Sigmoid colon (tissue), 6 donors: ENCODE measurements at regions not wholly inside any gene's neighbourhood (a gene's known extent, or its start where the extent isn't known, plus 50 kb on each side); places are given as distances from the start of the nearest gene placed in this dataset.
A peak's percentile ranks its signal among the peaks of the same experiment; 100 is the strongest.

Experiments
- DNase-seq: peaks from one replicate; pipeline ENCODE4 v3.0.0-alpha.2; 2019
- H3K27ac ChIP-seq, 4 donors: fragments of 200-600 bp; sonication (generic); one replicate each; pipeline ENCODE4 v1.5.1; 2016 to 2019; ENCODE audit warnings: mild to moderate bottlenecking in 1 of 4
- H3K27me3 ChIP-seq, 3 donors: fragments of 200-600 bp; sonication (generic); one replicate each; pipeline ENCODE4 v1.5.1; 2019; ENCODE audit warnings: mild to moderate bottlenecking in 1 of 3
- H3K36me3 ChIP-seq, 4 donors: fragments of 200-600 bp; sonication (generic); one replicate each; pipeline ENCODE4 v1.5.1; 2016 to 2019
- H3K4me1 ChIP-seq, 4 donors: fragments of 200-600 bp; sonication (generic); one replicate each; pipeline ENCODE4 v1.5.1; 2017 to 2019
- H3K4me3 ChIP-seq, 4 donors: fragments of 200-600 bp; sonication (generic); one replicate each; pipeline ENCODE4 v1.5.1; 2017 to 2019; ENCODE audit warnings: mild to moderate bottlenecking in 2 of 4, moderate library complexity in 1 of 4
- H3K9me3 ChIP-seq, 4 donors: fragments of 200-600 bp in 3 of 4; sonication (generic) in 3 of 4; one replicate each; pipeline versions ENCODE4 v1.5.1 to v1.6.1; 2013 to 2019
- CTCF ChIP-seq, 4 experiments: fragments of 450-650 bp in 3 of 4; fragments of 200-600 bp in 1 of 4; IDR thresholded peaks; one replicate each; pipeline ENCODE4 v1.5.1; 2016 to 2019; ENCODE audit warnings: antibody characterized with exemption in 4 of 4, mild to moderate bottlenecking in 3 of 4, moderate library complexity in 2 of 4
- EP300 ChIP-seq, 4 donors: sonication (generic); formaldehyde crosslinking; IDR thresholded peaks; one replicate each; pipeline ENCODE4 v1.6.1; 2017; ENCODE audit warnings: antibody characterized with exemption in 4 of 4
- POLR2A ChIP-seq, 2 donors: fragments of 450-650 bp; IDR thresholded peaks; one replicate each; pipeline ENCODE4 v1.6.1; 2016; ENCODE audit warnings: antibody characterized with exemption in 2 of 2, mild to moderate bottlenecking in 2 of 2, moderate library complexity in 2 of 2
- POLR2AphosphoS5 ChIP-seq, 4 donors: sonication (generic); formaldehyde crosslinking; IDR thresholded peaks; one replicate each; pipeline ENCODE4 v1.6.1; 2017; ENCODE audit warnings: antibody characterized with exemption in 4 of 4
- WGBS, 2 donors: extraction: QIAGEN DNeasy Blood & Tissue Kit; methylation state at CpG; one replicate each; pipeline ENCODE4 v1.1.7; 2013; 5-methylcytosine and 5-hydroxymethylcytosine counted together
- intact Hi-C: fragments of 100-400 bp; cut with DNase I; formaldehyde crosslinking; loops from one replicate; pipeline ENCODE4 v1.15.1; 2023
- donor health status: healthy with polysubstance abuse.
- donor health status: healthy.

- no peaks in the 10 kb centered on the region for H3K36me3 ChIP-seq
- intact Hi-C loops = no loop called here
- no peaks in the 10 kb centered on the region for H3K9me3 ChIP-seq
- peaks cover 0 to 47% (median 43%) of the 10 kb centered on the region in 4 donors for H3K4me1 ChIP-seq
- WGBS, 2 donors = 37 to 68% methylated on average over 7 of the region's 7 CpGs
- H3K27me3 ChIP-seq = no peaks in the 10 kb centered on the region
- peak overlapping the region in 1 of 4 donors; percentile 39 for H3K27ac ChIP-seq
- H3K4me3 ChIP-seq = no peak overlapping the region
- no peak for TF ChIP-seq POLR2A (IDR thresholded peaks at IDR 0.05)
- TF ChIP-seq CTCF (IDR thresholded peaks at IDR 0.05) = no peak
- TF ChIP-seq POLR2AphosphoS5 (IDR thresholded peaks at IDR 0.05) = no peak
- no peak for TF ChIP-seq EP300 (IDR thresholded peaks at IDR 0.05)
- no peak for DNase-seq
Measured at GRCh38 chr18:10141559-10141958, 227.7 kb downstream of the VAPA start.

- no peaks in the 10 kb centered on the region for H3K36me3 ChIP-seq
- no peaks in the 10 kb centered on the region for H3K9me3 ChIP-seq
- no peak for TF ChIP-seq POLR2A (IDR thresholded peaks at IDR 0.05)
- no peak for TF ChIP-seq CTCF (IDR thresholded peaks at IDR 0.05)
- TF ChIP-seq EP300 (IDR thresholded peaks at IDR 0.05) = no peak
- TF ChIP-seq POLR2AphosphoS5 (IDR thresholded peaks at IDR 0.05) = no peak
- peaks cover 0 to 47% (median 43%) of the 10 kb centered on the region in 4 donors for H3K4me1 ChIP-seq
- DNase-seq = no peak
- no peaks in the 10 kb centered on the region for H3K27me3 ChIP-seq
- peak overlapping the region in 2 of 4 donors; percentile 8 to 39 for H3K27ac ChIP-seq
- no peak overlapping the region for H3K4me3 ChIP-seq
- WGBS, 2 donors = 90 to 91% methylated on average over 7 of the region's 7 CpGs
- intact Hi-C loops = no loop called here
Measured at GRCh38 chr18:10142056-10142455, 228.2 kb downstream of the VAPA start.

GRCh38 chr18:10142496-10143160 lies 228.8 kb downstream of the VAPA start:
- Histone ChIP-seq H3K4me3 (no peak overlapping the region), H3K4me1 (peaks cover 0 to 47% (median 43%) of the 10 kb centered on the region in 4 donors), H3K36me3 (no peaks in the 10 kb centered on the region), H3K27ac (peak overlapping the region in 2 of 4 donors; percentile 8 to 39), H3K27me3 (no peaks in the 10 kb centered on the region), H3K9me3 (no peaks in the 10 kb centered on the region)
- intact Hi-C loops = no loop called here
- TF ChIP-seq POLR2AphosphoS5 (IDR thresholded peaks at IDR 0.05) (no peak), CTCF (IDR thresholded peaks at IDR 0.05) (no peak), EP300 (IDR thresholded peaks at IDR 0.05) (no peak), POLR2A (IDR thresholded peaks at IDR 0.05) (no peak)
- WGBS, 2 donors = 77 to 79% methylated on average over 14 of the region's 14 CpGs
- no peak for DNase-seq

GRCh38 chr18:10143596-10143995 lies 229.8 kb downstream of the VAPA start:
- Histone ChIP-seq H3K4me3 (no peak overlapping the region), H3K36me3 (no peaks in the 10 kb centered on the region), H3K4me1 (peaks cover 0 to 42% (median 38%) of the 10 kb centered on the region in 4 donors), H3K27ac (no peak overlapping the region), H3K27me3 (no peaks in the 10 kb centered on the region), H3K9me3 (no peaks in the 10 kb centered on the region)
- 72 to 84% methylated on average over 3 of the region's 3 CpGs for WGBS, 2 donors
- DNase-seq = no peak
- no peak for TF ChIP-seq POLR2AphosphoS5 (IDR thresholded peaks at IDR 0.05)
- TF ChIP-seq POLR2A (IDR thresholded peaks at IDR 0.05) = no peak
- TF ChIP-seq EP300 (IDR thresholded peaks at IDR 0.05) = no peak
- no peak for TF ChIP-seq CTCF (IDR thresholded peaks at IDR 0.05)
- intact Hi-C loops = no loop called here

- intact Hi-C loops = no loop called here
- no peaks in the 10 kb centered on the region for H3K27me3 ChIP-seq
- no peak for TF ChIP-seq CTCF (IDR thresholded peaks at IDR 0.05)
- TF ChIP-seq POLR2A (IDR thresholded peaks at IDR 0.05) = no peak
- TF ChIP-seq EP300 (IDR thresholded peaks at IDR 0.05) = no peak
- no peak for TF ChIP-seq POLR2AphosphoS5 (IDR thresholded peaks at IDR 0.05)
- H3K36me3 ChIP-seq = no peaks in the 10 kb centered on the region
- H3K9me3 ChIP-seq = no peaks in the 10 kb centered on the region
- 86 to 87% methylated on average over 4 of the region's 4 CpGs for WGBS, 2 donors
- H3K4me3 ChIP-seq = no peak overlapping the region
- H3K27ac ChIP-seq = no peak overlapping the region
- peaks cover 0 to 33% (median 23%) of the 10 kb centered on the region in 4 donors for H3K4me1 ChIP-seq
- DNase-seq = no peak
Measured at GRCh38 chr18:10145546-10145945, 231.7 kb downstream of the VAPA start.
